LNCAP (cell line): ENCODE measurements at regions not wholly inside any gene's neighbourhood (a gene's known extent, or its start where the extent isn't known, plus 50 kb on each side); places are given as distances from the start of the nearest gene placed in this dataset.

Source experiments
- TF ChIP-seq, protein P1 (sequence below): fragments of 450-650 bp; IDR thresholded peaks from 2 replicates; pipeline ENCODE4 v1.5.1; 2017; ENCODE audit warnings: mild to moderate bottlenecking

GRCh38 chr19:29367791-29368222, 154.9 kb upstream of the UQCRFS1 start:
- TF ChIP-seq, protein P1, sequence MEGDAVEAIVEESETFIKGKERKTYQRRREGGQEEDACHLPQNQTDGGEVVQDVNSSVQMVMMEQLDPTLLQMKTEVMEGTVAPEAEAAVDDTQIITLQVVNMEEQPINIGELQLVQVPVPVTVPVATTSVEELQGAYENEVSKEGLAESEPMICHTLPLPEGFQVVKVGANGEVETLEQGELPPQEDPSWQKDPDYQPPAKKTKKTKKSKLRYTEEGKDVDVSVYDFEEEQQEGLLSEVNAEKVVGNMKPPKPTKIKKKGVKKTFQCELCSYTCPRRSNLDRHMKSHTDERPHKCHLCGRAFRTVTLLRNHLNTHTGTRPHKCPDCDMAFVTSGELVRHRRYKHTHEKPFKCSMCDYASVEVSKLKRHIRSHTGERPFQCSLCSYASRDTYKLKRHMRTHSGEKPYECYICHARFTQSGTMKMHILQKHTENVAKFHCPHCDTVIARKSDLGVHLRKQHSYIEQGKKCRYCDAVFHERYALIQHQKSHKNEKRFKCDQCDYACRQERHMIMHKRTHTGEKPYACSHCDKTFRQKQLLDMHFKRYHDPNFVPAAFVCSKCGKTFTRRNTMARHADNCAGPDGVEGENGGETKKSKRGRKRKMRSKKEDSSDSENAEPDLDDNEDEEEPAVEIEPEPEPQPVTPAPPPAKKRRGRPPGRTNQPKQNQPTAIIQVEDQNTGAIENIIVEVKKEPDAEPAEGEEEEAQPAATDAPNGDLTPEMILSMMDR = no peak

DNA sequence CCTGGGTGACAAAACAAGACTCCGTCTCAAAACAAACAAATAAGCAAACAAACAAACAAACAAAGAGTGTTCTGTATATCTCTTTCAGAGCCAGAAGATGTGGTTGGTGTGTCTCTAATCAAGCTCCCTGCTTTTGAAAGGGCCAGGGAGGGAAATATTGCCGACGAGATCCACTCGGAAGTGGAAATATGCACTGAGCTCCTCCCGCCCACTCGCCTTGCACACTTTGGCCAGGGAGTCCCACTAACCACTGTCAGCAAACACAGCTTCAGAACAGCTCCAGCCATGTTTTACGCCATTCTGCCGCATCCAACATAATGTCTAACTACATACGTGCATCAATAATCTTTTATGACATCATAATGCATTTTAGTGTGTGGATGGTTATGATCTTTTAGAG, 155.5 kb upstream of the VSTM2B start:
- TF ChIP-seq, protein P1 = no peak

- TF ChIP-seq, protein P1 = no peak
Measured at GRCh38 chr19:29371251-29372090, 154.3 kb upstream of the VSTM2B start.

DNA sequence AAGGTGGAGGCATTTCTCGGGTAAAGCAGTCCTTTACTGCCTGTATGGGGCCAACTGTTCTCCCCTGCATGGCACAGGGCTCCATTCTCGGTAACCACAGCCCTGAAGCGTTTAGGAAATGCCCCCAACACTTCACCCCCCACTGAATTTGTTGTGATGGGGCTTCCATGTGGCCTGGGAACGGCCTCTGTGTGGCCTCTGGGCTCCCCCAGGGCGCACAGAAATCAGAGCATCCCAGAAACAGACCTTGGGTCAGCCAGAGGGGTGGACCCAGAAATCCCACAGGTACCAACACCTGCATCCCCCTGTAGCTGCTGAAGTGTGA, 153.7 kb upstream of the VSTM2B start:
- TF ChIP-seq, protein P1 = no peak

- TF ChIP-seq, protein P1 = no peak
Measured at GRCh38 chr19:29372461-29372860, 153.3 kb upstream of the VSTM2B start.

- TF ChIP-seq, protein P1 = no peak
Measured at GRCh38 chr19:29372921-29373797, 152.6 kb upstream of the VSTM2B start.

- TF ChIP-seq, protein P1 = no peak
Measured at GRCh38 chr19:29375429-29376119, 150.2 kb upstream of the VSTM2B start.
